SK-N-SH (cell line): ENCODE measurements at regions not wholly inside any gene's neighbourhood (a gene's known extent, or its start where the extent isn't known, plus 50 kb on each side); places are given as distances from the start of the nearest gene placed in this dataset.

ENCODE experiments used
- CTCF ChIA-PET: fragments of 300-600, 350-600 bp; formaldehyde crosslinking; extraction: SDS; loops from one replicate; lab custom pipeline; 2021; lab: Yijun Ruan, JAX
- POLR2A ChIA-PET: fragments of 350-600 bp; sonication (Branson Sonifier 250); formaldehyde crosslinking; extraction: SDS; loops from one replicate; lab custom pipeline; 2020; ENCODE audit warnings: antibody characterized with exemption, inconsistent platforms; lab: Yijun Ruan, JAX
- DNase-seq: peaks from one replicate; pipeline ENCODE4 v3.0.0; 2012
- H2AFZ ChIP-seq: fragments of 200-600 bp; sonication (generic); 2 replicates; pipeline ENCODE4 v1.8.1; 2016; ENCODE audit warnings: antibody characterized with exemption, mild to moderate bottlenecking, low read depth
- H3F3A ChIP-seq: fragments of 200-600 bp; sonication (generic); replicated peaks from 2 replicates; pipeline ENCODE3; 2016; ENCODE audit warnings: antibody characterized with exemption, mild to moderate bottlenecking; ENCODE audit not compliant: insufficient read depth
- H3K27ac ChIP-seq, 2 experiments: fragments of 200-500 bp in 1 of 2; fragments of 200-600 bp in 1 of 2; sonication (Bioruptor generic) in 1 of 2; sonication (generic), shearing (Covaris generic) in 1 of 2; 2 replicates each; pipeline versions ENCODE4 v1.5.1 to v1.6.1; 2014 to 2016; ENCODE audit warnings: low read depth in 2 of 2, inconsistent platforms in 1 of 2, low read length in 1 of 2, mild to moderate bottlenecking in 1 of 2, mixed read lengths in 1 of 2
- H3K27me3 ChIP-seq: fragments of 200-600 bp; sonication (generic), shearing (Covaris generic); 2 replicates; pipeline ENCODE4 v1.6.1; 2016; ENCODE audit warnings: mixed run types; ENCODE audit not compliant: insufficient read depth
- H3K36me3 ChIP-seq, 2 experiments: fragments of 200-500 bp in 1 of 2; fragments of 200-600 bp in 1 of 2; sonication (Bioruptor generic) in 1 of 2; sonication (generic) in 1 of 2; replicated peaks in 1 of 2; 2 replicates each; pipeline versions ENCODE3 to v1.5.1; 2014 to 2016; ENCODE audit warnings: low read length in 1 of 2, mild to moderate bottlenecking in 1 of 2; ENCODE audit not compliant: insufficient read depth in 2 of 2, control insufficient read depth in 1 of 2
- H3K4me1 ChIP-seq, 2 experiments: fragments of 200-500 bp in 1 of 2; fragments of 200-600 bp in 1 of 2; sonication (Bioruptor generic) in 1 of 2; sonication (generic), shearing (Covaris generic) in 1 of 2; 2 replicates each; pipeline versions ENCODE4 v1.5.1 to v1.6.1; 2014 to 2016; ENCODE audit warnings: low read depth in 1 of 2, low read length in 1 of 2, mixed run types in 1 of 2; ENCODE audit not compliant: insufficient read depth in 2 of 2, control insufficient read depth in 1 of 2
- H3K4me2 ChIP-seq: fragments of 200-600 bp; sonication (generic), shearing (Covaris generic); 2 replicates; pipeline ENCODE4 v1.6.1; 2017; ENCODE audit warnings: mixed run types
- H3K4me3 ChIP-seq, 2 experiments: fragments of 200-500 bp in 1 of 2; fragments of 200-600 bp in 1 of 2; sonication (Bioruptor generic) in 1 of 2; sonication (generic), shearing (Covaris generic) in 1 of 2; 2 replicates each; pipeline versions ENCODE4 v1.5.1 to v1.8.1; 2014 to 2016; ENCODE audit warnings: low read depth in 2 of 2, inconsistent platforms in 1 of 2, low read length in 1 of 2, mild to moderate bottlenecking in 1 of 2, mixed read lengths in 1 of 2, moderate library complexity in 1 of 2
- H3K79me2 ChIP-seq: fragments of 200-600 bp; sonication (generic); 2 replicates; pipeline ENCODE4 v1.8.1; 2017; ENCODE audit warnings: mild to moderate bottlenecking; ENCODE audit not compliant: insufficient read depth
- H3K9ac ChIP-seq: fragments of 200-600 bp; sonication (generic); 2 replicates; pipeline ENCODE4 v1.6.1; 2017; ENCODE audit warnings: mixed run types
- H3K9me2 ChIP-seq: fragments of 200-600 bp; sonication (generic); 2 replicates; pipeline ENCODE4 v1.6.1; 2017; ENCODE audit warnings: mixed run types
- H3K9me3 ChIP-seq: fragments of 200-600 bp; sonication (generic); 2 replicates; pipeline ENCODE4 v1.6.1; 2017; ENCODE audit warnings: mixed run types, mild to moderate bottlenecking, moderate library complexity
- H4K20me1 ChIP-seq: fragments of 200-600 bp; sonication (generic); 2 replicates; pipeline ENCODE4 v1.6.1; 2017; ENCODE audit warnings: mild to moderate bottlenecking, mixed run types; ENCODE audit not compliant: insufficient read depth
- CHD2 ChIP-seq: fragments of 150-350 bp; IDR thresholded peaks from 2 replicates; pipeline ENCODE4 v1.6.1; 2018; ENCODE audit warnings: low read length; ENCODE audit not compliant: partially characterized antibody
- EP300 ChIP-seq, 2 experiments: IDR thresholded peaks; 2 replicates each; pipeline versions ENCODE4 v1.4.0 to v1.6.1; 2012; ENCODE audit warnings: borderline replicate concordance in 1 of 2, low read depth in 1 of 2, low read length in 1 of 2
- FOXM1 ChIP-seq: IDR thresholded peaks from 2 replicates; pipeline ENCODE4 v1.4.0; 2012; ENCODE audit warnings: low read depth, mild to moderate bottlenecking
- GABPA ChIP-seq: IDR thresholded peaks from 2 replicates; pipeline ENCODE4 v1.4.0; 2012; ENCODE audit warnings: low read depth, mild to moderate bottlenecking
- GATA2 ChIP-seq: sonication (generic); formaldehyde crosslinking; IDR thresholded peaks from 2 replicates; pipeline ENCODE4 v1.5.0; 2020; ENCODE audit warnings: mild to moderate bottlenecking, missing genetic modification reagents
- IRF3 ChIP-seq: fragments of 150-350 bp; IDR thresholded peaks from 2 replicates; pipeline ENCODE4 v1.6.1; 2016; ENCODE audit warnings: mild to moderate bottlenecking, low read depth, low read length
- MAX ChIP-seq: IDR thresholded peaks from 2 replicates; pipeline ENCODE4 v1.4.0; 2012; ENCODE audit warnings: low read depth
- NFIC ChIP-seq: IDR thresholded peaks from 2 replicates; pipeline ENCODE4 v1.4.0; 2012; ENCODE audit warnings: borderline replicate concordance
- RCOR1 ChIP-seq: fragments of 150-350 bp; IDR thresholded peaks from 2 replicates; pipeline ENCODE4 v1.6.1; 2017; ENCODE audit warnings: antibody characterized with exemption, low read length
- RFX5 ChIP-seq: IDR thresholded peaks from 2 replicates; pipeline ENCODE4 v1.6.1; 2012; ENCODE audit warnings: mild to moderate bottlenecking, improper control_type of control experiment, low read length
- SIN3A ChIP-seq: IDR thresholded peaks from 2 replicates; pipeline ENCODE4 v1.6.1; 2012; ENCODE audit warnings: low read depth, mild to moderate bottlenecking, low read length, moderate library complexity, borderline replicate concordance
- SMC3 ChIP-seq: IDR thresholded peaks from 2 replicates; pipeline ENCODE4 v1.6.1; 2012; ENCODE audit warnings: low read depth, low read length, improper control_type of control experiment
- TAF1 ChIP-seq: IDR thresholded peaks from 2 replicates; pipeline ENCODE4 v1.6.1; 2012; ENCODE audit warnings: low read depth, mild to moderate bottlenecking, low read length, moderate library complexity, borderline replicate concordance
- TCF12 ChIP-seq: IDR thresholded peaks from 2 replicates; pipeline ENCODE4 v1.4.0; 2012
- TEAD4 ChIP-seq: IDR thresholded peaks from 2 replicates; pipeline ENCODE4 v1.4.0; 2012; ENCODE audit warnings: mild to moderate bottlenecking, borderline replicate concordance; ENCODE audit not compliant: insufficient read depth
- USF2 ChIP-seq: fragments of 150-350 bp; IDR thresholded peaks from 2 replicates; pipeline ENCODE4 v1.6.1; 2017; ENCODE audit warnings: antibody characterized with exemption, low read length, low read depth, borderline replicate concordance
- YY1 ChIP-seq: IDR thresholded peaks from 2 replicates; pipeline ENCODE4 v1.4.0; 2012; ENCODE audit warnings: low read depth, mild to moderate bottlenecking
- WGBS: methylation state at CpG from one replicate; pipeline ENCODE4 v1.1.6; 2017; ENCODE audit warnings: low lambda C conversion rate; 5-methylcytosine and 5-hydroxymethylcytosine counted together
- TF ChIP-seq, protein P1 (sequence below): IDR thresholded peaks from 2 replicates; pipeline ENCODE4 v1.4.0; 2012; ENCODE audit warnings: low read depth, borderline replicate concordance
- TF ChIP-seq, protein P2 (sequence below): fragments of 200-600 bp; sonication (generic); IDR thresholded peaks from 2 replicates; pipeline ENCODE4 v1.6.1; 2017; ENCODE audit warnings: antibody characterized with exemption, mild to moderate bottlenecking, moderate library complexity

DNA sequence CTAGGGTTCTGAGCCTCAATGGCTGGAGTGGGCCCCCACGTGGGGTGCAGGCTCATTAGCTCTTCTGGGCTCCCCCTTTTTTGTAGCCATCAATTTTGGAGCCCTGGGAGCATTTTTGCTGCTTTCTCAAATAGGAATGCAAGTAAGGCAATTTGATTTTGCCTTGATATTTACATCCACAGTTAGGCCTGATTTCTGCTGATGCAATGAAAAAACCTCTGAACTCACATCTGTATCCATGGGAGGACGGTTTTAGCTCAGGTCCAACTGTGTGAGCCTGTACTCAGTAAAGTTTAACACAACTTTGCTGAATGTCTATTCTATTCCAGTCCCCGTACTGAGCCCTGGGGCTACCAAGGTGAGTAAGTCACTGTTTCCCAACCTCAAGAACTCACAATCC lies 425.0 kb downstream of the HAPSTR1 start:
- no peaks in the 10 kb centered on the region for H3F3A ChIP-seq
- 18% methylated on average over 2 of the region's 3 CpGs for WGBS
- no peak overlapping the region for H3K27ac ChIP-seq
- TF ChIP-seq, protein P1, sequence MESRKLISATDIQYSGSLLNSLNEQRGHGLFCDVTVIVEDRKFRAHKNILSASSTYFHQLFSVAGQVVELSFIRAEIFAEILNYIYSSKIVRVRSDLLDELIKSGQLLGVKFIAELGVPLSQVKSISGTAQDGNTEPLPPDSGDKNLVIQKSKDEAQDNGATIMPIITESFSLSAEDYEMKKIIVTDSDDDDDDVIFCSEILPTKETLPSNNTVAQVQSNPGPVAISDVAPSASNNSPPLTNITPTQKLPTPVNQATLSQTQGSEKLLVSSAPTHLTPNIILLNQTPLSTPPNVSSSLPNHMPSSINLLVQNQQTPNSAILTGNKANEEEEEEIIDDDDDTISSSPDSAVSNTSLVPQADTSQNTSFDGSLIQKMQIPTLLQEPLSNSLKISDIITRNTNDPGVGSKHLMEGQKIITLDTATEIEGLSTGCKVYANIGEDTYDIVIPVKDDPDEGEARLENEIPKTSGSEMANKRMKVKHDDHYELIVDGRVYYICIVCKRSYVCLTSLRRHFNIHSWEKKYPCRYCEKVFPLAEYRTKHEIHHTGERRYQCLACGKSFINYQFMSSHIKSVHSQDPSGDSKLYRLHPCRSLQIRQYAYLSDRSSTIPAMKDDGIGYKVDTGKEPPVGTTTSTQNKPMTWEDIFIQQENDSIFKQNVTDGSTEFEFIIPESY, result no peak
- no peak for TF ChIP-seq IRF3
- TF ChIP-seq GATA2 (CRISPR knock-in tag), result no peak
- TF ChIP-seq, protein P2, sequence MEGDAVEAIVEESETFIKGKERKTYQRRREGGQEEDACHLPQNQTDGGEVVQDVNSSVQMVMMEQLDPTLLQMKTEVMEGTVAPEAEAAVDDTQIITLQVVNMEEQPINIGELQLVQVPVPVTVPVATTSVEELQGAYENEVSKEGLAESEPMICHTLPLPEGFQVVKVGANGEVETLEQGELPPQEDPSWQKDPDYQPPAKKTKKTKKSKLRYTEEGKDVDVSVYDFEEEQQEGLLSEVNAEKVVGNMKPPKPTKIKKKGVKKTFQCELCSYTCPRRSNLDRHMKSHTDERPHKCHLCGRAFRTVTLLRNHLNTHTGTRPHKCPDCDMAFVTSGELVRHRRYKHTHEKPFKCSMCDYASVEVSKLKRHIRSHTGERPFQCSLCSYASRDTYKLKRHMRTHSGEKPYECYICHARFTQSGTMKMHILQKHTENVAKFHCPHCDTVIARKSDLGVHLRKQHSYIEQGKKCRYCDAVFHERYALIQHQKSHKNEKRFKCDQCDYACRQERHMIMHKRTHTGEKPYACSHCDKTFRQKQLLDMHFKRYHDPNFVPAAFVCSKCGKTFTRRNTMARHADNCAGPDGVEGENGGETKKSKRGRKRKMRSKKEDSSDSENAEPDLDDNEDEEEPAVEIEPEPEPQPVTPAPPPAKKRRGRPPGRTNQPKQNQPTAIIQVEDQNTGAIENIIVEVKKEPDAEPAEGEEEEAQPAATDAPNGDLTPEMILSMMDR, result no peak
- TF ChIP-seq USF2, result no peak
- no peak for TF ChIP-seq SMC3
- no peak for TF ChIP-seq SIN3A
- no peak for TF ChIP-seq TCF12
- TF ChIP-seq RFX5, result no peak
- TF ChIP-seq CHD2, result no peak
- no peak for TF ChIP-seq MAX
- TF ChIP-seq RCOR1, result no peak
- TF ChIP-seq FOXM1, result no peak
- no peak for TF ChIP-seq YY1
- TF ChIP-seq TAF1, result no peak
- no peak for TF ChIP-seq GABPA
- no peak for TF ChIP-seq EP300 (IDR thresholded peaks at IDR 0.05; ENCODE audit: borderline replicate concordance in 1 of 2, low read depth in 1 of 2, low read length in 1 of 2)
- TF ChIP-seq TEAD4, result no peak
- no peak for TF ChIP-seq NFIC
- no peak overlapping the region for H3K4me3 ChIP-seq
- no peaks in the 10 kb centered on the region for H3K9me3 ChIP-seq
- H3K9ac ChIP-seq, result no peak overlapping the region
- H3K4me2 ChIP-seq, result no peak overlapping the region
- no peaks in the 10 kb centered on the region for H3K9me2 ChIP-seq
- H3K79me2 ChIP-seq, result no peaks in the 10 kb centered on the region
- no peaks in the 10 kb centered on the region for H3K27me3 ChIP-seq
- ChIA-PET CTCF (no interaction called here), POLR2A (no interaction called here)
- H3K36me3 ChIP-seq, result no peaks in the 10 kb centered on the region
- no peaks in the 10 kb centered on the region for H3K4me1 ChIP-seq
- DNase-seq, result no peak
- no peaks in the 10 kb centered on the region for H4K20me1 ChIP-seq
- no peak overlapping the region for H2AFZ ChIP-seq
